ENCODE measurements at regions not wholly inside any gene's neighbourhood (a gene's known extent, or its start where the extent isn't known, plus 50 kb on each side); places are given as distances from the start of the nearest gene placed in this dataset.
"Not testable (repeated sequence)": the region's sequence is repeated elsewhere in the genome, so short reads cannot be mapped to it uniquely, and the experiment has no call there.

DNA sequence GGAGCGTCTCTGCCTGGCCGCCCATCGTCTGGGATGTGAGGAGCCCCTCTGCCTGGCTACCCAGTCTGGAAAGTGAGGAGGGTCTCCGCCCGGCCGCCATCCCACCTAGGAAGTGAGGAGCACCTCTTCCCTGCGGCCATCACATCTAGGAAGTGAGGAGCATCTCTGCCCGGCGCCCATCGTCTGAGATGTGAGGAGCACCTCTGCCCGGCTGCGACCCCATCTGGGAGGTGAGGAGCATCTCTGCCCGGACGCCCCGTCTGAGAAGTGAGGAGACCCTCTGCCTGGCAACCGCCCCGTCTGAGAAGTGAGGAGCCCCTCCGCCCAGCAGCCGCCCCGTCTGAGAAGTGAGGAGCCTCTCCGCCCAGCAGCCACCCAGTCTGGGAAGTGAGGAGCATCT is 84.5 kb downstream of the IDS start:
- DNase-seq (ENCODE audit: low read depth); in situ Hi-C loops (cut with HindIII; ENCODE audit: low pct_unique_long_range_greater_than_20kb, low sequenced_read_pairs): not testable (repeated sequence)

- DNase-seq (ENCODE audit: low read depth), result no peak
- in situ Hi-C loops (cut with HindIII; ENCODE audit: low pct_unique_long_range_greater_than_20kb, low sequenced_read_pairs), result no loop called here
Observed at GRCh38 chrX:149398027-149398426, 107.1 kb downstream of the IDS start.

DNA sequence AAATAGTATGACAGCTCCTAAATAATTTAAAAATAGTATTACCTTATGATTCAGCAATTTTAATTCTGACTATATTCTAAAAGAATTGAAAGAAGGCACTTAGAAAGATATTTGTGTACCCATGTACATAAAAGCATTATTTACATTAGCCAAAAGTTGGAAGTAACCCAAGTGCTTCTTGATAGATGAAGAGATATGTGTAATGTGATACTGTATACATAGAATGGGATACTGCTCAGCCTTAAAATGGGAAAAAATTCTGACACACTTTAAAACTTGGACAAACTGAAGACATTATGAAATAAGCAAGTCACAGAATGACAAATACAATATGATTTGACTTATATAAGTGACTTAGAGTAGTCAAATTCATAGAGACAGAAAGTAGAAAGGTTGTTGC is 112.2 kb downstream of the IDS start:
- in situ Hi-C loops (cut with HindIII; ENCODE audit: low pct_unique_long_range_greater_than_20kb, low sequenced_read_pairs), result no loop called here
- no peak for DNase-seq (ENCODE audit: low read depth)

- DNase-seq (ENCODE audit: low read depth), result no peak
- in situ Hi-C loops (cut with HindIII; ENCODE audit: low pct_unique_long_range_greater_than_20kb, low sequenced_read_pairs), result no loop called here
Observed at GRCh38 chrX:149383852-149384251, 121.3 kb downstream of the IDS start.

GRCh38 chrX:149374751-149375150 is 130.4 kb downstream of the IDS start:
- in situ Hi-C loops (cut with HindIII; ENCODE audit: low pct_unique_long_range_greater_than_20kb, low sequenced_read_pairs), result no loop called here
- no peak for DNase-seq (ENCODE audit: low read depth)

DNA sequence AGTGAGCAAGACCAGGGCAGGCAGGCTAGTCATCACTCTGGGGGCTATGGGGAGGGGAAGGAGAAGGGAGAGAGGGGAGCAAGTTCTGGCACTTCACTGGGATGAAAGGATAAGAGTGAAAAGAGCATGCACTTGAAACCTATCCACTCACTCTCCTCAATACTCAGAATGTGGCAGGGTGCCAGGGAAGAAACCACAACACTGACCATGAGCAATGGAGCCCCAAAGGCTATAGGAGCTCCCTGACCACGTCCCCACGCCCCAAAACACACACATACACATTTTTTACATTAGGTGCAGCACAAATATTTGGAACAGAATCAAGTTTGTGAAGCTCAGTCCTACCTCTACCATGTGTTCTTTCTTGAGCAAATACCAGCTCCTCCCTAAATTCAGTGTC is 132.2 kb downstream of the IDS start:
- in situ Hi-C loops (cut with HindIII; ENCODE audit: low pct_unique_long_range_greater_than_20kb, low sequenced_read_pairs), result no loop called here
- no peak for DNase-seq (ENCODE audit: low read depth)

- in situ Hi-C loops (cut with HindIII; ENCODE audit: low pct_unique_long_range_greater_than_20kb, low sequenced_read_pairs), result no loop called here
Observed at GRCh38 chrX:149371986-149372385, 133.1 kb downstream of the IDS start.

DNA sequence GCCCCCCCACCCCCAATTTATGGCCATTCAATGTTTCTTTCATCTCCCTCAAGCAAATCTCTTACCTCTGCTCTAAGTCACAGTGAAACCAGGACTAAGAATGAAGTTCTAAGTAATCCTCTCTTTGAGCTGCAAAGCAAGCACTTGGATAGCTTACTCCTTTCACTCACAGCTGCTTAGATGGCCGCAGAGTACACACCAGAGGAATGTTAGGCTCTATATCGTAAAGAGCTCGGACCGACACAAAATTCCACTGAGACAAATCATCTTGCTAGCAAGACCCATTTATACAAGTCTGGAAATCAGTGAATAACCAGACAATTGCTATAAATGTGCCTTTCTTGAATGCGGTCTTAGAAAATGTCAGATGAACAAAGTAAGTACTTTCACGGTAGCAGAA is 135.0 kb downstream of the IDS start:
- no peak for DNase-seq (ENCODE audit: low read depth)
- in situ Hi-C loops (cut with HindIII; ENCODE audit: low pct_unique_long_range_greater_than_20kb, low sequenced_read_pairs), result no loop called here

More at GRCh38 chrX:149371986-149372385, 133.1 kb downstream of the IDS start:
- DNase-seq (ENCODE audit: low read depth), result no peak

DNA sequence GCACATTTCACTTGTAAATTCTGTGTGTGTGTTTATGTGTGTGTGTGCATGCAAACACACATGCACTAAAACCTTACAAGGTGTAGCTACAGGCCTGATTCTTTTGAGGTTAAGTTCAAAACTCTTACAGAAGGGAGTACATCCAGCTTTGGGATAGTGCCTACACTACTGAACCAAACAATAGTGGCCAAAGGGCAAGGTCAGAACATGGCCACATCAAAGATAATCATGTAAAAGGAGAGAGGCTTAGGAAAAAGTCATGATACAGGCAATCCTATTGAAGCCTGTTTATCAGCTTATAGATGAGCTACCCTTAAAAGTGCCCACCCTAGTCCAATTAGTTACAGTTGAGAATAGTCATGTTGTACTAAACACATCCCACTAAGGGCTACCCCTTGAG is 139.6 kb downstream of the IDS start:
- in situ Hi-C loops (cut with HindIII; ENCODE audit: low pct_unique_long_range_greater_than_20kb, low sequenced_read_pairs), result no loop called here
- DNase-seq (ENCODE audit: low read depth), result no peak

DNA sequence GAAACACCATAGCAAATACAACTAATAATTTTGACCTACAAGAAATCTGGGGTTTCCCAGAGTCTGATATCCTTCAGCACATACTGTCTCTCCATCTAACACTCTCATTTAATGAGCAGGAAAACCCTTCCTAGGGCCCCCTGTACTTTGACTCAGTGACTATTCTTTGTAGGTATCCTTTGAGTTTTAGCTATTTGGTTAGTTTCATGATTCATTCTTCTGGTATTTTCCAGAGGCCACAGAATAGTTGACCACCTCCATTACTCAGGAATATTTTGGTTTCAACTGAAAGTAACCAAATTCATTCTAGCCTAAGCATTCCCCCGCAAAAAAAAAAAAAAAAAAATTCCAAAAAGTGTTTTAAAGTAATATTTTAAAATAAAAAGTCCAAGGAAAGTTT is 140.0 kb downstream of the IDS start:
- peak; percentile 3 for DNase-seq (ENCODE audit: low read depth)
- in situ Hi-C loops (cut with HindIII; ENCODE audit: low pct_unique_long_range_greater_than_20kb, low sequenced_read_pairs), result no loop called here

DNA sequence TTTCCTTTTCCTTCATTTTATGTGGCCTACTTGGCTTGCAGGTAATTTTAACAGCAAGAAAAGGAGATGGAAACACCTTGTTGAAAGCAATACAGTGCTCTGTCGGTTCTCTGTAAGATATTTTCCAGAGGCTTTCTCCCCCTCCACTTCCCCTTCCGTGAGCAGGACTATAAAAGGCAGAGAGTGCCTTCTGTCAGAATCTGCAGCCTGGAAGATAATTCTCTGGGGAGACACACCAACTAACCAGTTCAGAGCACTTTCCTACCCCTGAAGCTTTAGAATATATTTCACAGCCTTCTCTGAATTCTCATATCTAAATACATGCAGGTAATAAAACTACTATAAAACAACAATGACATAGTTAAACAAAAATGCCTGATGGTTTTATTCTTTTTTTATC is 141.1 kb downstream of the IDS start:
- in situ Hi-C loops (cut with HindIII; ENCODE audit: low pct_unique_long_range_greater_than_20kb, low sequenced_read_pairs), result no loop called here
- no peak for DNase-seq (ENCODE audit: low read depth)

DNA sequence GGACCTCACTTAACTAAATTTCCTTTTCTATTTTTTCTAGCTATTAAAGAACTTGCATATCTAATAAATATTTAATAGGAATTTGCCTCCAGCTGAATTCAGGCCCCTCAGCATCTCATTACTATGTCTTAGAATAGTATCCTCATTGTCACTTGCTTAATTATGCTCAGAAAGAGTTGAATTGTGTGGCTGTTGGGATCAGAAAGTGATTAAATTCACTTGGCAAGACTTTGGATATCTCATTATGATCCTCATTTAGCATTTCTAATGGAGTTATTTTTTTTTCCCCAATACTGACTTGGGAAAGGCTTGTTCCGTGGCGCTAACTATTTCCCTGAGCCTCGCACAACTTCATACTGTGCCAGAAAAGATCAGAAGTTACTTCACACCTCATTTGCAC is 158.8 kb downstream of the IDS start:
- in situ Hi-C loops (cut with HindIII; ENCODE audit: low pct_unique_long_range_greater_than_20kb, low sequenced_read_pairs), result no loop called here
- no peak for DNase-seq (ENCODE audit: low read depth)

GRCh38 chrX:149322316-149322715 is 182.8 kb downstream of the IDS start:
- in situ Hi-C loops (cut with HindIII; ENCODE audit: low pct_unique_long_range_greater_than_20kb, low sequenced_read_pairs), result no loop called here
- no peak for DNase-seq (ENCODE audit: low read depth)

- DNase-seq (ENCODE audit: low read depth), result peak; percentile 72
- in situ Hi-C loops (cut with HindIII; ENCODE audit: low pct_unique_long_range_greater_than_20kb, low sequenced_read_pairs), result no loop called here
Observed at GRCh38 chrX:149313871-149314371, 191.2 kb downstream of the IDS start.

DNA sequence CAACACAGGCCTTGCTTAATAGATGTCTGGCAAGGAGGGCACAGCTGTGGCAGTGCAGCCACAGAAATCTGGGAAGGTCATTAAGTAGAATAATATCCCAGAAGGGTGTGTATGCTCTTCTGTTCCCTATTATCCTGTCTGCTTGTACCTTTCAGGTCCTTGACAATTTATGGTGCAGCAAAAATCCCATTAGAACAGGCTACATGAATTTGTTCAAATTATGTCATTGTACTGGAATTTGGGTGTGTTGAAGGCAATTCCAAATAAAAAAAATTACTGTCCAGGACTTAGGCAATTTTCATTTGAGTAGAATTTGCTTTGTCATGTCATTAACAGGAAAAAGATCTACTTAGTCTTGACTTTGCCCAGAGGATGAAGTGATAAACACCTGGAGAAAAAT is 192.1 kb downstream of the IDS start:
- peak; percentile 65 for DNase-seq (ENCODE audit: low read depth)
- in situ Hi-C loops (cut with HindIII; ENCODE audit: low pct_unique_long_range_greater_than_20kb, low sequenced_read_pairs), result no loop called here

DNA sequence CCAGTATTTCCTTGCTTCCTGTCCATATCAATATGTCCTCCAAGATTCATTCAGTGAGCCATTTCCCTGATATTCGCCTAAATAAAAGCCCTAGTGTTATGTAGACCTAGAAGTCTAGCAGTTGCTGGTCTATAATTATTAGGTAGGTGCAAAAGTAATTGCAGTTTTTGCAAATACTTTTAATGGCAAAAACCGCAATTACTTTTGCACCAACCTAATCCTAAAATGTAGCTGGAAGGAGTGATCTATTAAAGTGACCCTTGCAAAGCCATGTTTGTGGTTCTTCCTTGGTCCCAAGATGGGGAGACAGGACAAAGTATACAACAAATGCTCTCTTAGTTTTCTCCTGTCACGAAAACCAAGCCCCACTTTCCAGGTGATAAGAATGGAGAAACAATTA is 193.0 kb downstream of the IDS start:
- in situ Hi-C loops (cut with HindIII; ENCODE audit: low pct_unique_long_range_greater_than_20kb, low sequenced_read_pairs), result no loop called here
- DNase-seq (ENCODE audit: low read depth), result no peak

- in situ Hi-C loops (cut with HindIII; ENCODE audit: low pct_unique_long_range_greater_than_20kb, low sequenced_read_pairs), result no loop called here
- no peak for DNase-seq (ENCODE audit: low read depth)
Observed at GRCh38 chrX:149302705-149303104, 202.4 kb downstream of the IDS start.

- in situ Hi-C loops (cut with HindIII; ENCODE audit: low pct_unique_long_range_greater_than_20kb, low sequenced_read_pairs), result no loop called here
- no peak for DNase-seq (ENCODE audit: low read depth)
Observed at GRCh38 chrX:149298111-149298510, 207.0 kb downstream of the IDS start.

GRCh38 chrX:149296092-149296491 is 209.0 kb downstream of the IDS start:
- no peak for DNase-seq (ENCODE audit: low read depth)
- in situ Hi-C loops (cut with HindIII; ENCODE audit: low pct_unique_long_range_greater_than_20kb, low sequenced_read_pairs), result no loop called here

- in situ Hi-C loops (cut with HindIII; ENCODE audit: low pct_unique_long_range_greater_than_20kb, low sequenced_read_pairs), result no loop called here
- DNase-seq (ENCODE audit: low read depth), result peak; percentile 27
Observed at GRCh38 chrX:149286940-149287349, 218.2 kb downstream of the IDS start.

- in situ Hi-C loops (cut with HindIII; ENCODE audit: low pct_unique_long_range_greater_than_20kb, low sequenced_read_pairs), result no loop called here
Observed at GRCh38 chrX:149284616-149285015, 220.5 kb downstream of the IDS start.

More at GRCh38 chrX:149284616-149285015, 220.5 kb downstream of the IDS start:
- DNase-seq (ENCODE audit: low read depth), result no peak
